ENCODE measurements at regions not wholly inside any gene's neighbourhood (a gene's known extent, or its start where the extent isn't known, plus 50 kb on each side); places are given as distances from the start of the nearest gene placed in this dataset.

DNA sequence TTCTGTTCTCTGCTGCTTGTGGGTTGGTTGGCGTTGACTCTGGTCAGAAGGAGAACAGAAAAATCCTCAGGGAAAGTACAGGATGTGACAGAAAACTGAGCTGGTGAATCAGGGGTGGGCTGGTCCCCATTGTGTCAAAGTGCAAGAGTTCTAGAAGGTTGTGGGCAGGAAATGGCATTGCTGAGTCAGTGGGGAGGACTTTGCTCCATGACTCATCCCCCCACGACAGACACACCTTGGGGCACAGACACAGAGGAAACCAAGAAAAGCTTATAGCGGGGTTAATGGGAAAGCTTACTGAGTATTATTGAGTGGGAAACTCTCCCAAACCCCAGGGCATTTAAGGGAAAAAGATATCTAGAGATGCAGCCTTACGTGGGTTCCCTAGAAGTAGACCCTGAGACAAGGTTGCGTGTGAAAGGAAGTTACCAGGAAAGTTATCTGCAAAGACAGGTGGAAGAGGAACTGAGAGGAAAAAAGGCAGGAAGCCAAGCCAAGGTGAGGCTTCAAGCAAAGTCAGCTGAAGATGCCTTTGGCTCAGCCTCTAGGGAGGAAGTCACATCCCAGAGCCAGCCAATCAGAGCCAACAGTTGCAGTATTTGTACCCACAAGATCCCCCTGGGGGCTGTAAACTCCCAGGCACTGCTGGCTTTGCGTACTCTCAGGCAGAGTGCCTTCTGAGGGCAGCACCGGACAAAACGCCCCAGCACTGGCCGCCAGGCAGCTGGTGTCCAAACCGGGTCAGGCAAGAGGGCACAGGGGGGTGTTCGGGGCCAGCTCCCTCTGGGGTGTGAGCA is 86.4 kb downstream of the FOXL1 start:
- peak in 1 of 5 donors; percentile 81 for DNase-seq

DNA sequence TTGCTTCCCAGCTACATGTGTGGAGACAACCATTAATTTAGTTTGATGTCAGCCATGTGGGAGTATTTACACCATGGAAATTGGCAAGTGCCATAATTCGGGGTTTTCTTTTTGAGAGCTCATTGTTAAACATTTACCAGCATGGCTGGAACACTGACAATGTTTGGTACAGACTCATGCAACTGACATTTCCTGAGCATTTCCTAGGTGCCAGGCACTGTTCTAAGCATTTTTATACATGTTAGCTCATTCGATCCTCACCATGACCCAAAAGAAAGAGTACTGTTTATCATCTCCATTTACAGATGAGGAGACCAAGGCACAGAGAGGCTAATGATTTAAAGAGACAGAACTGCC is 86.9 kb downstream of the FOXL1 start:
- DNase-seq: no peak

DNA sequence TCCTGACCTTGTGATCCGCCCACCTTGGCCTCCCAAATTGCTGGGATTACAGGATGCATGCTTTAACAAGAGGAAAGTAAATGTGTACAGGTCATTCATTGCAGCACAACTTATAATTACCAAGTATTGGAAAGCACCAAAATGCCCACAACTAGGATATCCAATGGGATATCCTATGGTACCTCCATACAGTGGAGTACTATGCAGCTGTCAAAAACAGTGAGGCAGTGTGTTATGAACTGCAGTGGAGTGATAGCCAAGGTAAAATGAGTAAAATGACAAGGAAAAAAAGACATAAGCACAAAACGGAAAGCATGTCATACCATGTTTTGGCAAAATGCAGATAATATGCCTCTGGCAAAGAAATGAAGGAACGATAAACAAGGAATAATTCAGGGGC is 87.6 kb downstream of the FOXL1 start:
- no peak for DNase-seq

DNA sequence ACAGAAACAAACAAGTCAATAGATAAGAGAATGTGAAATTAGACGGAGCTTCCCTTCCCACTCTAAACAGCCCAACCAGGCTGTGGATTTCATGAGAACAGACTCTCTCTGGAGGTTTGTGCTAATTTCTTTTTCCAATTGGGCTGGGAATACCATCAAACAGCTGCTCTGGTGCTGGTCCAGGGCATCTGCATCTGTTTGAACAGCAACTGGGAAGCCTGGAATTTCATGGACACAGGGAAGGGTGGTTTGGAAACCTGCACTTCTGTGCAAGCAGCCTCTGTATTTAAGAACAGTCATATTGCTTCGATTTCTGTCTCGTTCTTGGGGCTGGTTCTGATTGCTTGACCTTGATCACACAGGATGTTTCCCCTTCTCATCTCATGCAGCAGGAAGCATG is 88.7 kb downstream of the FOXL1 start:
- DNase-seq: no peak

DNA sequence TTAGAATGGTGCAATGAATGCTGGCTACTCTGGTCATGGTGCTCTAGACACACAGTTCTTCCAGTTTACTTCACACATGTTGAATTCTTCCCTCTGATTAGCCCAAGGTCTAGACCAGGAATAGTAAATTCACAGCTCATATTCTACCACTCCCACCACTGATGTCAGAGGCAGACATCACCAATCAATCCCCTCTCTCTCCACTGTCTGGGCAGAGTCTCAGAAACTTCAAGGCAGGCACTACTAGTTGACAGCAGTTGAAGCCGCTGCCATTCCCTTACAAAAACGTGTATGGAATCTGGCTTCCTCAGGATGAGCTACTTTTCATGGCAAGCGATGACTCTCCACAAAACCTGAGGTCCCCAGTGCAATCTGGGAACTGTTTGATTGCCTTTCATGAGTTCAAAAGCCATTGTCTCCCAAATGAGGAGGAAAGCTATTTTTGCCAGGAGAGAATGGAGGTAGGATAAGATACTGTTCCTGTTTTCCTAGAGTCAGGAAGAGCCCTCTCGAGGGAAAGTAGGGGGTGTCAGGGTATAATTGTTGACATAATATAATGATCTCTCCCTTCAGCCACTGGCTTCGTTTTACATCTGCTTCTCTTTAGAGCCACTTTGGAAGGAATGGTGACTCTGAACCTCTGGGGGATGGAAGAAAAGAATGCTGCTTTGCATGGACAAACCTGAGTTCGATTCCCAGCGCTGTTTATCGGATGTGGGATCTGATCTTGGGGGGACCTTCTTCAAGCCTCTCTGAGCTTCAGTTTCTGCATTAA is 90.0 kb downstream of the FOXL1 start:
- no peak for DNase-seq

DNA sequence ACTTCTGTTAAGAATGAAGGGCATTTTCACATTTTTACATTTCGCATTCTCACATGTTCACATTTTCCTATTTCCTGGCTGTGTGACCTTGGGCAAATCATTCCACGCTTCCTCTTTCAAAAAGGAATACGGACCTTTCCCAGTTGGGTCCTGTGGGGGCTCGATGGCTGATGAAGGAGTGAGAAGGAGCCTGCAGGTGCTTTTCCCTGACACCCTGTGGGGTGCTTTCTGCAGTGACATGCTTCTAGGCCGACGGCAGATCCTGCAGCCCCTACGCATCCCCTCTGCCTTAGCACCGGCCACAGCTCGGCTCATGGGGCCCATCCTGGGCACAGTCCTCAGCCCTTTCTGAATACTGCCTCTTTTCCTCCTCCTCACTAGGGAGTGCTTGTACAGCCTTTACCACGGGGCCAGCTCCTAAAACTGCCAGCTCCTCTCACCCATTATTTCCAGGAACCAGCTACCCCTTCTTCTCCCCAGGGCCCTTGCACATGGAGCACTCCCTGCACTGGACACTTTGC is 91.0 kb downstream of the FOXL1 start:
- DNase-seq: no peak

DNA sequence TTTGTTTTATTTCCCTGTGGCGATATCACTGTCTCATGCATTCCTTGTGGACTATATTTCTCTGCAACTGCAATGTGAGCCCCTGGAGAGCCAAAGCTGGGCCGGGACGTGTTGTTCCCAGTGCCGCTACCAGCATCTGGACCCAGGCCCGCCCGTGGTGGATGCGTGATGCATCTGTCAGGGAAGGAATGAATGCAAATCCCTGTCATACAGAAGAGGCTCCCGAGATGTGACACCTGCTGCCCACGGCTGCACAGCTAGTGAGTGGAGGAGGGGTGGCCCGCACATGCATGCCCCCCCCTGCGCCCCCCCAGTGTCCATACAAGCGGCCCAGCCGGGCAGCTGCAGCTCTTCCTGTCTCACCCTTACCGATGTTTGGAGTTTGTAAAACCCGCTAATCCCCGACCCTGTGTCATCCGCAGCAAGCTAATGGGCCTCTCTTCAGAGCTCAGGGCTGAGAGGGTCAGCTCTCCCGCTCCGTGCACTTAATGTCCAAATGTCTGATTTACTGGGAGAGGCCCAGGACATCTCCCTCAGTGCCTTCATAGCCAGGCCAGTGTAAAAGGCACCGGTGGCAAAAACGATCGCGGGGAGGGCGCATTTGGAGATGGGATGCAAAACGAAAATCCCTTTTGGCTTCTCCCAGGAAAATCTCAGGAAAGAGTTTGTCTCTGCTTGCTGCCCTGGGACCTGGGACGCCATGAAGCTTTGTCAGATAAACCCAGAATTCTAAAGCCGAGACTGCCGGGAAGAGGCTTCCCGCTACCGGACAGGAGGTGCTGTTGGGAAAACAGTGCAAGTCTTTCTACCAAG is 91.8 kb downstream of the FOXL1 start:
- DNase-seq: no peak

DNA sequence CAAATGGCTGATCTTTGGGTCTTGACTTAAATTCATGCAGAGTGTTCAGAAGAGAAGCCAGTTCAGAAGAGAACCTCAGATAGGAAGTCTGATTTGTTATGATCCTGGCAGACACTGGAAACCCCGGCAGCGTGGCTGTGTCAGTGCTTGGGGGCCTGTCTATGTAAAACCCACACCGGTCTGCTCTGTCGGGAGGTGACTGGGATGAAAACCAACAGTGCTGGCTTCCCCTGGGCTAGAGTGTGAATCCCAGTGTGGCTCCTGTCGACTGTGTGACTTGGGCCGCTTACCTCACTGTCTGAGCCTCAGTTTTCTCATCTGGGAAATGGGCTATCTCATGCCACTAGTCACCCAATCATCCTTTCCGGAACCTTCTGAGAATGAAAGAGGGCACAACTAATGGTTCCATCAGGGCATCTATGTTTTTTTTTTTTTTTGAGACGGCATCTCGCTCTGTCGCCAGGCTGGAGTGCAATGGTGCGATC is 92.4 kb downstream of the FOXL1 start:
- no peak for DNase-seq

DNA sequence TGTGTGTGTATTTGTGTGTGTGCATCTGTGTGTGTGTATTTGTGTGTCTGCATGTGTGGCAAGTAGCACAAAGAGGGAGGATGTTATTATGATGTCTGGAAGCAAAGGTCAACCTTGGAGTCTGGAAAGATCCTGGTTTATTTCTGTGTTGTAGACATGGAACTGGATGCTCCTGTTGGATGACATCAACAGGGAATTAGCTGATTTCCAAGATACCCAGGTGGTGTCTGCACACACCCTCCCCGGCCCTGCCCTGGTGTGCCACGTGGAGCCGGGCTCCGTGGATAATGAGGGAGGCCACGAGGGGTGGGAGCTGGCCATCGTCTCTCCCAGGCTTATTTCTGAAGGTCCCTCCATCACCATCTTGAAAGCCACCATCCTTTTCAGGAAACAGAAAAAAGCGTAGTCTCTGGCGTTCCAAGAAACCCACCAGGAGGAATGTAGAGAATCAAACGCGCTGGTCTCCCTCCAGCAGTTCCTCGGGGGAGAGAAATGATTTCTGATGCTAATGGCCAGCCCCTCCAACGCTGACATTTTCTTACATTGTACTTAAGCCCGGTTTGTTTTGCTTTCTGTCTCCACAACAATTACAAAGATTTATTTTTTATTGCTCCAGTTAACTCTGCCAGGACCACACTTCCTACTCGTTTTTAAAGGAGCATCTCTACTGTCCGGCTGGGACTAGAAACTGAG is 93.3 kb downstream of the FOXL1 start:
- no peak for DNase-seq

DNA sequence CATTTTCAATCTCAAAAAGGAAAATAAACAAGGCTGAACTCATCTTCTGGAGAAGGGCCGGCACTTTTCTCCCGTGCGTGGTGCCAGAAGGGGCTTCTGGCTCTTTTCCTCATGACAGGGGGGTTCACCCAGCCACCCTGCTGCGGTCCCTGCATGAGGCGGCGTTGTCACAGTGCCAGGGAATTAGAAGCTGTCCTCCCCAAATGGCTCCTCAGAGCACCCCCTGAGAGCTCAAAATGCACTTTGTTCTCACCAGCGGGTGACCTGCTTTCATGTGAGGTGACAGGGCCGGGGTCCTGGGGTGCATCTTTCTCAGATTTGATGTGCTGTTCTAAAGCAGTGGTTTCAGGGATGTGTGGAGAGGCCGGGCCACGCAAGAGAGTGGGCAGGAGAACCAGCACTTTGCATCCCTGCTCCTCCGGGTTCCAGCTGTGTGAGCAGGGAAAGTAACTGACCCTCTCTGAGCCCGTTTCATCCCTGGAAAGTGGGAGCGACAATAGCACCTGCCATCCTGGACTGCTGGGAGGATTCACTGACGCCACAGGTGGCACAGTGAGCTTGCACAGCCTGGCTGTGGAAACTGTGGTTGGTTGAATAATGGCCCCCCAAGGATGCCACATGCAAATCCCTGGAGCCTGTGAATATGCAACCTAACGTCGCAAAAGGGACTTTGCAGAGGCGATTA is 94.0 kb downstream of the FOXL1 start:
- no peak for DNase-seq

DNA sequence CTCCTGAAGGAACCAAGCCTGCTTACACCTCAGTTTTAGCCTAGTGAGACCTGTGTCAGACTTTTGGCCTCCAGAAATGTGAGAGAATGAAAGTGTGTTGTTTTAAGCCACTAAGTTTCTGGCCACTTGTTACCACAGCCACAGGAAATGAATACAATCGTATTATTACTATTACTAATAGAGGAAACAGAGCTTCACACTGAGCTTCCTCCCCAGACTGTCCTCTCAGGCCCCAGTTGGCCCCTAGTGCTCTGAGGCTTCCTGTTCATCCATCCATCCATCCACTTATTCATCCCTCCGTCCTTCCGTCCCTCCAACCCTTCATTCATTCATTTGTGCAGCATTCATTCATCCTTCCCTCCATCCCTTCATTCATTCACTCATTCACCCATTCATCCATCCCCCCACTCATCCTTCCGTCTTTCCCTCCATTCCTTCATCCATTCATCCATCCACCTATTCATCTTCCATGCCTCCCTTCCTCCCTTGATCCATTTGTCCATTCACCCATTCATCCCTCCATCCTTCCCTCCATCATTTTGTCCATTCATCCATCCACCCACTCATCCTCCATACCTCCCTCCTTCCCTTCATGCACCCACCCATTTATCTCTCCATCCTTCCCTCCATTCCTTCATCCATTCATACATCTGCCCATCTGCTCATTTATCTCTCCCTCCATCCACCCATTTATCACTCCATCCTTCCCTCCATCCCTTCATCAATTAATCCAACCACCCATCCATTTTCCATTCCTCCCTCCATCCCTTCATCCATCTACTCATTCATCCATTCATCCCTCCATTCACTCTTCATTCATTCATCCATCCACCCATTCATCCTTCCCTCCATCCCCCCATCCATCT is 95.0 kb downstream of the FOXL1 start:
- DNase-seq: no peak

DNA sequence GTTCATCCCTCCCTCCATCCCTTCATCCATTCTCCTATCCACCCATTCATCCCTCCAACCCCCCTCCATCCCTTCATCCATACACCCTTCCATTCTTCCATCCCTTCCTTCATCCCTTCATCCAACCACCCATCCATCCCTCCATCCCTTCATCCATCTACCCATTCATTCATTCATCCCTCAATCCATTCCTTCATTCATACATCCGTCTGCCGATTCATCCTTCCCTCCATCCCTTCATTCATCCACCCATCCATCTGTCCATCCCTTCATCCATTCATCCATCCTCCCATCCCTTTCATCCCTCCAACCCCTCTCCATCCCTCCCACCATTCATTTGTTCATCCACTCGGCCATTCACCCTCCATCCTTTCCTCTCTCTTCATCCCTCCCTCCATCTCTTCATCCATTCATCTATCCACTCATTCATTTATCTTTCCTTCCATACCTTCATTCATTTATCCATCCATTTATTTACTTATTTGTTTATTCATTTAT is 95.7 kb downstream of the FOXL1 start:
- DNase-seq: no peak

DNA sequence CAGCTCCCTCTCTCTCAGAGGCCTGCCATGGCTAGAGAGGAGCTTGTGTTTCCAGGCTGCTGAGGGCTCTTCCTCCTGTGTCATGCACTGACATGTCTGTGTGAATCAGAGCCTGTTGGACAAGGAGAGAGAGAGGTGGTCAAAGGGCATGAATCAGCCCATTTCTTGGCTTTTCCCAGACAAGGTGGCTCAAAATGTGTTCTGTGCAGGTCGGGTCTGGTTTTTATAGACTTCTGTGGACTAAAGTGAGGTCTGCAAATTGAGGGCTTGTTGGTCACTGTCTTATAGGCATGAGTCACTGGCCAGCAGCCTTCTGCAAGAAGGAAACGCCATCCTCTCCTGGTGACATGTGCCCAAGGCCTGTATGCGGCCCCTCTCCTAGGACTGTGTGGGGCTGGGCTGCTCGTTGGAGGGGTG is 97.9 kb downstream of the FOXL1 start:
- DNase-seq: no peak

DNA sequence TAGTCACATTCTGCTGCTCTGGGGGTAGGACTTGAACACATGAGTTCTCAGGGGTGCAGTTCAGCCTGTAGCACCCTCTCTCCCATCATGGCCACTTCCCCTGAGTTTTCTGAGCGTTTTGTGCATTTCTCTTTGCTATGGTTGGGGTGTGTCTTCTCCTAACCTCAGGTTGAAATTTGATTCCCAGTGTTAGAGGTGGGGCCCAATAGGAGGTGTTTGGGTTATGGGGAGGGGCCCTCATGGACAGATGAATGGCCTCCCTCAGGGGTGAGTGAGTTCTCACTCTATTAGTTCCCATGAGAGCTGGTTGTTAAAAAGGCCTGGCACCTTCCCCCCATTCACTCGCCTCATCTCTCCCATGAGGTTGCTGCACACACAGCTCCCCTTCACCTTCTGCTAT is 101.1 kb downstream of the FOXL1 start:
- no peak for DNase-seq

DNA sequence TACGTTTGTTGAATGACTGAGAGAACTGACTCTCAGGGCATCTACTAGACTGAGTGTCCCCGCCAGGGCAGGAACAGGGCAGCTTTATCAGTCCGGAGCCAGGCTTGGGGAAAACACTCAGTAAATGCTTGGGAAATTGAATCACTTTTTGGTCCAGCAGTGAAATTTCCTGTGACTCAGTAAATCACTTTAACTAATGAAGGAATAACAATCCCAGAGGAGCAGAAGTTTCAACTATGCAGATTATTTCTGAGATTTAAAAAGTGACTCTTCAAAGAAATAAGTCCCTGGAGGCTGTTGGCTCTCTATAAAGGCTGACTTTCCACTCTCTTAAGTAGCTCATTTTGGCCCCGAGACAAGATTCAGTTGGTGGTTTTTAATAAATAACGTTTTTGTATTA is 101.8 kb downstream of the FOXL1 start:
- DNase-seq: no peak

DNA sequence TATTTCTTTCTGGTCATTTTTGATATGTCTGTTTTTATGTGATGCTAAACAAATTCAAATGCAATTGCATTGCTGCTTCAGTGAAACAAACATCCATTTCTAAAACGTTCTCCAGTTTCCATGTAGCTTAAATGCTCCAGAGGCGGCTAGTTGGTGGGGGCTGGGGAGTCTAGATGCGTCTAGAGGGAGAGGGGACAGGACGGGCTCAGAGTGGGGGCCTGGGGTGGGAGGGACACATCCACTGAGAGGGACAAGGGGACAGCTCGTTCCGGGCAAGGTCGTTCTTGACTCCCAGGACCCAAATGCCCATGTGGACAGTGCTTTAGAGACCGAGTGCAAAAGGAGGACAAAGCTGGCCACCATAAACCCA is 102.3 kb downstream of the FOXL1 start:
- DNase-seq: no peak

DNA sequence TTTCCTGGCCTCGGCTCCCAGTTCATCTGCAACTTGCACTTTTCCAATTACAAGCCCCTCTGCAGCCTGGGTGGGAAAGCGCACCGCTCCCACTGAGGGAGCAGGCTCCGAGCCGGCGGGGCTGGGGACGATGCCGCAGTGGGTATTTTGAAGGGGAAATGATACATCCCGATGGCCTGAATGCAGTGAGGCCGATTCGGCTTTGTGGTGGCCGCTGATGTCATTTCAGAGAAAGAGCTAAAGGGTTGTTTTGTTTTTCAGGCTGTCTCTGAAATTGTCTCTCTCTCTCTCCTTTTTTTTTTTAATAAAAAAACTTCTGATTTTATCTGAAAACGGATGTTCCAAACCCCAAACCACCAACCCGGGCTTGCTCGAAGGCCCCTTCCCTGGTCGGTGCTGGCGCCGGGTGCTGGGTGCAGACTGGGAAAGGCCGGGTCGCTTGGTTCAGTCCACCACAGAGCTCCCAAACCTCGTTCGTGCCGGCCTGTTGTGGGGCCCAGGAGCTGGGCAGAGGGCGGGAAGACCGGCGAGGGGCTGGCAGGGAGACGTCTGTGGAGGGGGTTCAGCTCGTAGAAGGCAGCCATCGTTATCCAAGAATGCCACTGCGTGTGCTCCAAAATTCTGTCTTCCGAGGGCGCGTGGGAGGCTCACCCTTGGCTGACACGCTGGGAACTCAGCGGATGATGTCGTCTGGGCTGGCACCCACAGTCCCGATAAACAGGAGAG is 102.8 kb downstream of the FOXL1 start:
- DNase-seq: no peak

DNA sequence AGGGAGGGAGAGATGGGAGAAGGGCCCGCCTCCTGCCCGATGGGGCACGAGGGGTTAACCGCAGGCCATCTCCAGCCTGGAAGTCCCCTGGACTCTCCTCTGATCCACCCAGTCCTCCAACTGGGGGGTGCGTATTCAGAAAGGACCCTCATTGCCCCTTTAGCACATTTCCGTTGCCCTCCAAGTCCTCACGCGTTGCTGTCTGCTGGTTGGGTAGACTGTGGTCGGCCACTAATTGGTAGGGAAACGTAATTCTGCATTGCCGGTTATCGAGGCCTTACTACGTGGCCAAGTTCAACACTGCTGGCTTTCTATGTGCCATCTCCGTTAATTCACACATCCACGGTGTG is 103.4 kb downstream of the FOXL1 start:
- DNase-seq: no peak

DNA sequence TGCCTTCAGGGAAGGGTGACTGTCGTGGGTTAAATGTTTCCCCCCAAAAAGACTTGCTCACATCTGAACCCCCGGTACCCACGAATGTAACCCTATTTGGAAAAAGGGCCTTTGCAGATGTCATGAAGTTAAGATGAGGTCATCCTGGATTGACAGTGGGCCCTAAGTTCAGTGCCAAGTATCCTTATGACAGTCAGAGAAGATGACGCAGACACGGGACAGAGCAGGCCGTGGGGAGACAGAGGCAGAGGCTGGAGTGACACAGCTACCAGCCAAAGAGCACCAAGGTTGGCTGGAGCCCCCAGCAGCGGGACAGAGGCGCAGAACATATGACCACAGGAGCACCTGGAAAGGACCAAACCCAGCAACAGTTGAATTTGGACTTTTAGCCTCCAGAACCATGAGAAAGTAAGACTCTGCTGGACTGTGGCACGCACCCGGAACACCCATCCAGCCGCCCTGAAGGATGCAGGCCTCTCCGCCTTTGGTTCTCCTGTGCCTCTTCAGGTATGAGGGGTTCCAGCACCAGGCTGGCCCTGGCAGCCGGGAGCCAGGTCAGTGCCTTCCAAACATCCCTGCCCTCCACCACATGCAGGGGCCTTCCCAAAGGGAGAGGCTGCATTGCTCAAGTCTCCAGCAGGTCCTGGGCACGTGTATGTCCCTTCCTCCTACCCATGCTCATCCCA is 104.0 kb downstream of the FOXL1 start:
- DNase-seq: no peak

Measured in T-helper 1 cell (primary cell).